SJSA1 (cell line): ENCODE measurements at regions not wholly inside any gene's neighbourhood (a gene's known extent, or its start where the extent isn't known, plus 50 kb on each side); places are given as distances from the start of the nearest gene placed in this dataset.

Experiments
- DNase-seq, 2 experiments: peaks; one replicate each; pipeline ENCODE4 v3.0.0-alpha.2; 2015 to 2020; ENCODE audit warnings: low spot score in 2 of 2, low read depth in 1 of 2
- H3K27ac ChIP-seq: fragments of 250-450 bp; sonication (Bioruptor Pico); 2 replicates; pipeline ENCODE4 v1.5.1; 2020; ENCODE audit warnings: mild to moderate bottlenecking, moderate library complexity
- H3K27me3 ChIP-seq: fragments of 250-450 bp; sonication (Bioruptor Pico); replicated peaks from 2 replicates; pipeline ENCODE4 v1.5.1; 2020; ENCODE audit warnings: mild to moderate bottlenecking, moderate library complexity
- H3K36me3 ChIP-seq: fragments of 250-450 bp; sonication (Bioruptor Pico); 2 replicates; pipeline ENCODE4 v1.5.1; 2020; ENCODE audit warnings: mild to moderate bottlenecking
- H3K4me1 ChIP-seq: fragments of 250-450 bp; sonication (Bioruptor Pico); replicated peaks from 2 replicates; pipeline ENCODE4 v1.6.1; 2021; ENCODE audit warnings: mild to moderate bottlenecking
- H3K4me3 ChIP-seq: fragments of 250-450 bp; sonication (Bioruptor Pico); 2 replicates; pipeline ENCODE4 v1.5.1; 2020; ENCODE audit warnings: mild to moderate bottlenecking
- H3K9me3 ChIP-seq: fragments of 250-450 bp; sonication (Bioruptor Pico); replicated peaks from 2 replicates; pipeline ENCODE4 v1.5.1; 2020; ENCODE audit warnings: mild to moderate bottlenecking

DNA sequence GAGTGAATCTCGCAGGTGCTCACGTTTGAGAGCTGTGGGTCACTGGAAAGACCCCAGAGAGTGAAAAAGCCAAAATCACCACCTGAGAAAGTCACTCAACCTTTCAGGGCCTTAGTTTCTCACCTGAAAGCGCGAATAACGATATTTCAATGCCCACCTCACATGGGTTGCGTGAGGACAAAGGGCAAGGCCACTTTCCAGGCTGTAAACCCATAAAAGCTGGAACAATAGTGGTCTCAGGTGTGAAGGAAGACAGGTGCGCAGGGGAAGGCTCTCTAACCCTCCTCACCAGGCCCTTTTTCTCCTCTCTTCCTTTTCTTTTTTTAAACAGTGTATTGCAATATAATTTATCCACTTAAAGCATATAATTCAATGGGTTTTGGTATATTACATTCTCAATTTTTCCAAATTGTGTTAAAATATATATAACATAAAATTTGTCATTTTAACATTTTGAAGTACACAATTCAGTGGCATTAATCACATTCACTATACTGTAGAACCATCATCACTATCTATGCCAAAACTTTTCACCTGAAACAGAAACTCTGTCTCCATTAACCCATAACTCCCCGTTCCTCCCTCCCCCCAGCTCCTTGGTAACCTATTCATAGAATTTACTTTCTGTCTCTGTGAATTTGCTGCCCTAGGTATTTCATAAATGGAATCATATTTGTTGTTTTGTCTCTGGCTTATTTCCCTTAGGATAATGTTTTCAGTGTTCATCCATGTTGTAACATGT is 118.4 kb upstream of the TNR start:
- H3K27ac ChIP-seq, result no peak overlapping the region
- DNase-seq, result no peak
- H3K36me3 ChIP-seq, result no peaks in the 10 kb centered on the region
- H3K9me3 ChIP-seq, result no peaks in the 10 kb centered on the region
- H3K27me3 ChIP-seq, result peaks cover 13% of the 10 kb centered on the region; the same call in 1 of the 2 replicates
- no peak overlapping the region for H3K4me3 ChIP-seq
- no peaks in the 10 kb centered on the region for H3K4me1 ChIP-seq

DNA sequence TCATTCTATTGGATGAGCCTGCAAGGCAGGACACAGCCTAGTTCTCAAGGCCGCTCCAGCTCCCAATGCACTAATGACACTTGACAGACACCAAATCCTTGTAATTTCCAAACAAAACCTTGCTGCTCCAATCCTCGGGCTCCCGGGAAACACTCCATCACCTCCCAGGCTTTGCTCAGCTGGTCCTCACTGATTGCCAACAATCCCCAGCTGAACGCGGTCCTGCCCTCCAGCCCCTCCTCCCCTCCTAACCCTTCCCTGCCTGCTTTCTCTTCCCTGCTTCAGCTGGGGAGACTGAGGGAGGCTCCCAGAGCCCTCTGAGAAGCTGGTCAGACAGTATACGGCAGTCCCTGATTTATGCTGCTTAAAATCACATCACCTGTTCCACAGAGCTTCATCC is 114.4 kb upstream of the TNR start:
- DNase-seq, result no peak
- Histone ChIP-seq H3K9me3 (no peaks in the 10 kb centered on the region), H3K27ac (no peak overlapping the region), H3K27me3 (peaks cover 13% of the 10 kb centered on the region; the same call in 1 of the 2 replicates), H3K4me3 (no peak overlapping the region), H3K36me3 (no peaks in the 10 kb centered on the region), H3K4me1 (no peaks in the 10 kb centered on the region)

DNA sequence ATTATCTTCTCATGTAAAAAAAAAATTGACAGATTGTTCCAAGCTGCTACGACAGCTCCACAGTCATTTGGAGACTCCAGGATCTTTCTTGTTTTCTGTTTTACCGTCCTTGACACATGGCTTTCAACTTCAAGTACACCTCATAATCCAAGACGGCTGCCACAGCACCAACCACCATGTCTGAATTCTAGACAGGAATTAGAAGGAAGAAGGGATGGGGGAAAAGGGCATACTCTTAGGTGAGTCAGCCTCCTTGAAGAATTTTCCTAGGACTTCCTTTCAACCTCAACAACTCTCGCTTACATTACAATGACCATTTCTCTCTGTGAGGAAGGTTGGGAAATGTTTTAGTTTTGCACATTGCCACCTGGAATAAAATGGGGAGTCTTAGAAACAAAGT is 110.3 kb upstream of the TNR start:
- H3K27ac ChIP-seq, result no peak overlapping the region
- no peak for DNase-seq
- H3K27me3 ChIP-seq, result no peaks in the 10 kb centered on the region; the same call in 1 of the 2 replicates
- no peaks in the 10 kb centered on the region for H3K36me3 ChIP-seq
- H3K9me3 ChIP-seq, result no peaks in the 10 kb centered on the region
- no peak overlapping the region for H3K4me3 ChIP-seq
- H3K4me1 ChIP-seq, result no peaks in the 10 kb centered on the region

DNA sequence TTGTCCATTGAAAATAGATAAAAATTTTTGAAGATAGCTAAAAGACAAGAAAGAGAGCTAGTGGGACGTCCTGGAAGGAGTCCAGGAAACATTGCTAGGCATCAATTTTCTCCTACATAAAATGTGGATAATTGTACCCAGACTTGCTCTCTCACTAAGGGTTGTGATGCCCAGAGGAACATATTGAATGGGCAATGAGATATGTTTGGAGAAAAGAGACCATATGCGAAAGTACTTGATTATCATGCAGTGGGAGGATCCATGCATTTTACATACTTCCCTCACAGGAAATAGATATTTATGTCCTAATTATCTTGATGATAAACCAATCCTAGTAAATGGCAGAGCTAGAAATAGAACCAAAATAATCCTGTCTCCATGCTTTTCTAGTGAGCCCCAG is 108.4 kb upstream of the TNR start:
- DNase-seq, result no peak
- no peak overlapping the region for H3K27ac ChIP-seq
- no peaks in the 10 kb centered on the region for H3K4me1 ChIP-seq
- H3K36me3 ChIP-seq, result no peaks in the 10 kb centered on the region
- H3K27me3 ChIP-seq, result no peaks in the 10 kb centered on the region; the same call in 1 of the 2 replicates
- no peak overlapping the region for H3K4me3 ChIP-seq
- H3K9me3 ChIP-seq, result no peaks in the 10 kb centered on the region

DNA sequence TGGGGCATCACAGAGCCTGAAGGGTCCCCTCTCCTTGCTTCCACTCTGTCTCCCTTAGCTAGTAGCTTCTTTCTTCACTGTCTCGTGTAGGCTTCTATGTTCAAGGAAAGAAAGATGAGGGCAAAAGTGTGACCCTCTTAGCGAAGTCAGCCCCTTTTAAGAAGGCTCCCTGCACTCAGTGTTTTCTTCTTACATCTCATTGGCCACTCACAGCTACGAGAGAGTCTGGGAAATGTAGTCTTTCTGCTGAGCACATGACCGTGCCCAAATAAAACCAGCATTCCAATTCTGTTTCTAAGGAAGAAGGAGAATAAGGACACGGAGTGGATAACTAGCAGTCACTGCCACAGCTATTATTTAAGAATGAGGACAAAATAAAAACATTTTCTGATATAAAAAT is 104.9 kb upstream of the TNR start:
- no peak for DNase-seq
- H3K36me3 ChIP-seq, result no peaks in the 10 kb centered on the region
- H3K27ac ChIP-seq, result no peak overlapping the region
- peaks cover 5% of the 10 kb centered on the region; the same call in 1 of the 2 replicates for H3K27me3 ChIP-seq
- no peaks in the 10 kb centered on the region for H3K4me1 ChIP-seq
- no peak overlapping the region for H3K4me3 ChIP-seq
- H3K9me3 ChIP-seq, result no peaks in the 10 kb centered on the region

DNA sequence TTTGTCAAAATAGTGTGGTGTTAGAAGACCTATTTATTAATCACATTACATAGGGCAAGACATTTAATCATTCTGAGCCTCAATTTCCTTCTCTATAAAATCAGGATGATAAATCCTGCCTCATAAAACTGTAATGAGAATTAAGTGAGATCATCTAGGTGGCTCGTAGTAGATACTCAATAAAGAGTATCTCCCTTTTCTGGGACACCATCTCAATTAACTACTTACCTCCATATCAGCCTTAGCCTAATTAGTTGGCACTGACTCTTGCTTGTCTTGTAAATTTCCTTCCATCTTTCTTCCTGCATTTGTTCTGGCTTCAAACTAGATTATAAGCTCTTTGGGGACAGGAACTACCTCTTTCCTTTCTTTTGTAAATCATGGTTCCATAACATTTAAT is 102.6 kb upstream of the TNR start:
- Histone ChIP-seq H3K4me1 (no peaks in the 10 kb centered on the region), H3K36me3 (no peaks in the 10 kb centered on the region), H3K4me3 (no peak overlapping the region), H3K9me3 (no peaks in the 10 kb centered on the region), H3K27me3 (peaks cover 5% of the 10 kb centered on the region; the same call in 1 of the 2 replicates), H3K27ac (no peak overlapping the region)
- no peak for DNase-seq

DNA sequence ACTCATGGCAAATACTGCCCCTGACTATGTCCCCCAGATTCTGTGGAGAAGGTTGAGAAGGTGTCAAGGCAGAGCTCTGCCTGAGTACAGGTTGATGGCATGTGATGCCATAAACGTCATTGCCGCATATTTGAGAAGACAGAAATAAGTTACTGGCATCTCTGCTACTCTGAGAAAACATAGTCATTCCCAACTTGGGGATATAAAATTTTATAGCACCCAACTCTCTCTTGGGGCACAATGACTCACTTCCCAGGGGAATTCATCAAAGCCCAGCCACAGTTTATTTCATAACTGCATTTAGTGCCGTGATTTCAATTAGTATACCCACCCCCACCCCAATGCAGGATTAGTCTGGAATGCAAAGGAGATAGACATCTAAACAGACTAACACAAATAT is 101.9 kb upstream of the TNR start:
- H3K4me1 ChIP-seq, result no peaks in the 10 kb centered on the region
- no peak for DNase-seq
- H3K27ac ChIP-seq, result no peak overlapping the region
- H3K9me3 ChIP-seq, result no peaks in the 10 kb centered on the region
- peaks cover 5% of the 10 kb centered on the region; the same call in 1 of the 2 replicates for H3K27me3 ChIP-seq
- no peaks in the 10 kb centered on the region for H3K36me3 ChIP-seq
- H3K4me3 ChIP-seq, result no peak overlapping the region

DNA sequence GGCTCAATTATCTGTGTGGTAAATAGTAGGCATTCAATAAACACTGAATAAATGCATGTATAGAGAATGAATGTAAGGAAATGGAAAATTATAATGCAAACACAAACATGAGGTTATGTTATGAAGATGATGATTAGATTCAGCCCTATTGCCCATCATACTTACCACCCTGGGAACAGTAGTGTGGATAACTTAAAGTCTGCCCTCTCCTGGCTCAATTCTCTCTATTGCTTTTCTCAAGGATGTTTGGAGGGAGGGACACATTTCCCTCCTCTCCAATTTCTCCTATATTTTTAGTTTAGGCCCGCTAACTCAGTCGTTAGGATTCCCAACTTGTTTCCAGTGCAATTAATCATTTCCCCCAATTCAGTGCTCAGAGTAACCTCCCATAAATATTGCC is 101.5 kb upstream of the TNR start:
- DNase-seq, result no peak
- Histone ChIP-seq H3K27me3 (peaks cover 7% of the 10 kb centered on the region; the same call in 1 of the 2 replicates), H3K9me3 (no peaks in the 10 kb centered on the region), H3K4me3 (no peak overlapping the region), H3K27ac (no peak overlapping the region), H3K4me1 (no peaks in the 10 kb centered on the region), H3K36me3 (no peaks in the 10 kb centered on the region)

DNA sequence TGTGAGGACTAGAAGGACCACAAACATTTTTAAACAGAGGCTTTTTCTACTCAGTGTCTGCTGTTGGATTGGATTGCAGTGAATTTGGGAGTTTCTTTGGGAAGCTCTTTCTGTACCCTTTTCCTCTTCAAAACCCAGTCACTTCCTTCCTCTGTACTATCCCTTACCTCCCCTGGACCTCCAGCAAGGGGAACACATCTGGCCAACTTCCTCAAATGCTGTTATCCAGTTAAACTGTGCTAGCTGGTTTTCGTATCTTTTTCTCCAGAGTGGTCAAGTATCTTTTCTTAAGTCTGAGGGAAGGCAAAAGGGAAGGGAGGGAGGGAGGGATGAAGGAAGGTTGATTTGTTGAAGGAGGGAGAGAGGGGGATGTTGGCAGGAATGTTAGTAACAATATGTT is 99.2 kb upstream of the TNR start:
- no peaks in the 10 kb centered on the region for H3K4me1 ChIP-seq
- no peaks in the 10 kb centered on the region for H3K9me3 ChIP-seq
- no peaks in the 10 kb centered on the region for H3K36me3 ChIP-seq
- peaks cover 7% of the 10 kb centered on the region; the same call in 1 of the 2 replicates for H3K27me3 ChIP-seq
- H3K4me3 ChIP-seq, result no peak overlapping the region
- no peak overlapping the region for H3K27ac ChIP-seq
- DNase-seq, result no peak

DNA sequence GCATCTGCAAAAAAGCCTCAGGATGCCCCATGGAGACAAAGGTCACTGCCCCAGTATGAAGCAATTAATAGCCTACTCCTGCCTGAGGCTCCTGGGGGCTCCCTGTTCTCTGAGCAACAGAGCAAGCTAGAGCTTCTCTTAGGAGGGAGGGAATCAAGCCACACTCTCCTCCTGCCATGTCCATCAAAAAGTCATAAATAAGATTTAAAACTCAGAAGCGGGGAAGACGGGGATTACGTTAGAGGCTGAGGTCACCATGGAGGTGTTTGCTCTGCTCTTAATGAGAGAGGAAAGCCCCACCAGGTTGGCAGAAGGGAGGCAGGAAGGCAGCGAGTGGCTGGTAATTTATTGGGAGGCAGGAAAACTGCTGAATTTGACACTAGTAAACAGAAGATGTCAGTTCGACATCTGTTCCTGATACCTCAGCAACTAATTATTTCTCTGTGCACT is 98.4 kb upstream of the TNR start:
- H3K4me1 ChIP-seq, result no peaks in the 10 kb centered on the region
- H3K27ac ChIP-seq, result no peak overlapping the region
- no peak overlapping the region for H3K4me3 ChIP-seq
- H3K27me3 ChIP-seq, result 0 out of 2 replicates have a peak, but pooled peaks cover 7% of the 10 kb centered on the region
- H3K9me3 ChIP-seq, result no peaks in the 10 kb centered on the region
- H3K36me3 ChIP-seq, result no peaks in the 10 kb centered on the region
- no peak for DNase-seq

DNA sequence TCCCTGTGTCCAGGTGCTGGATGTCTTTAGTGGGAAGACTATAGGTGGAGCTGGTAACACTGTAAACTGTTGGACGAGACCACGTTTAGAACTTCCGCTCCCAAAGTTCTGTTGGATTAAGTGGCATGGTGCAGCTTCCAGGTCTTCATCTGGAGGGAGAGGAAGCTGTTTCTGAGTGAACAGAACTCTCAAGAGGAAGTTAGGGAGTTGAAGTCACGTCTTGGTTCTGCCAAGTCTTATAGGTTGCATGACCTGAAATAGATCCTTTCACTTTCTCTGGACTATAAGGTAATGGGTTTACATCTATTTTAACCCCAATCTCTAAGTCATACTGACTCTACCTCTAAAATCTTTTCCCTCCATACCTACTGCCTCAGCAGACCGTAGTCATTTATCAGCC is 97.4 kb upstream of the TNR start:
- no peak overlapping the region for H3K27ac ChIP-seq
- no peaks in the 10 kb centered on the region for H3K9me3 ChIP-seq
- no peak for DNase-seq
- H3K27me3 ChIP-seq, result 0 out of 2 replicates have a peak, but pooled peaks cover 2% of the 10 kb centered on the region
- H3K36me3 ChIP-seq, result no peaks in the 10 kb centered on the region
- no peaks in the 10 kb centered on the region for H3K4me1 ChIP-seq
- no peak overlapping the region for H3K4me3 ChIP-seq

DNA sequence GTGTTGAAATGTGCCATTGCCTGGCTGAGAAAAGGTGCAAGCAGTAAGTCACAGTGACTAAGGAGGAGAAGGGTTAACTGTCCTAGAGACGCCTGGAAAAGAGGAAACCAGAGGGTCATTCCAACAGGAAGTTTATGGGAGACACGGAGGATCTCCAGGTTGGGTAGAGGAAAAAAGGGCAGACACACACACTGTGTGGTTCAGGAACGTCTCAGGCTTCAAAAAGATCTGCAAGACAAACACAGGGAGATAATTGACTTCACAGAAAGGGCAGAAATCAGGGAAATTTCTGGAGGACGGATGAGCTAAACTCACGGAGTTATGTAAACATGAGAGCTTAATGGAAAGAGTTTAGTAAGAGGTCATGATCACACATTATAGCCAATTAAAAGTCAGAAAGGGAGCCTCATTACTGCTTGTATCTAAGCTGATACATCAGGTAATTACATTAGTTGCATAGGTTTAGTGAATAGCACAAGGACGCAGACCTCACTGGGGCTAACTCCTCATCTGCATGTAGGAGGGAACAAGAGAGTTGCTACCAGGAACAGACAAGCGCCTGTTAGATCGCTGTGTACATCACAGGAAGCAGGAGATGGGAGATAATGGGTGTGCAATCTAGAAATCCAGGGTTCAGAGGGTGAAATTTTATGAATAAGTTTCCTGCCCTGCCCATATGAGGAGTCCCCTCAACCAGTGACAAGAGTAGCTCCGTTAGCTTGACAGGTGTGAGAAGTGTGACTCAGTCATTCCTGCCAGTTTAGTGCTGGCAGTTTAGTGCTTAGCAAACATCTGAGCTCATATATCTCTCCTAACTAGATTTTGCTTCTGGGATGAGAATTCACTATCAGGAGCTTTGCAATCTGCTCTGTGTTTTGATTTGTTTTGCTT is 96.6 kb upstream of the TNR start:
- Histone ChIP-seq H3K36me3 (no peaks in the 10 kb centered on the region), H3K27me3 (0 out of 2 replicates have a peak, but pooled peaks cover 2% of the 10 kb centered on the region), H3K4me1 (no peaks in the 10 kb centered on the region), H3K27ac (no peak overlapping the region), H3K9me3 (no peaks in the 10 kb centered on the region), H3K4me3 (no peak overlapping the region)
- no peak for DNase-seq

DNA sequence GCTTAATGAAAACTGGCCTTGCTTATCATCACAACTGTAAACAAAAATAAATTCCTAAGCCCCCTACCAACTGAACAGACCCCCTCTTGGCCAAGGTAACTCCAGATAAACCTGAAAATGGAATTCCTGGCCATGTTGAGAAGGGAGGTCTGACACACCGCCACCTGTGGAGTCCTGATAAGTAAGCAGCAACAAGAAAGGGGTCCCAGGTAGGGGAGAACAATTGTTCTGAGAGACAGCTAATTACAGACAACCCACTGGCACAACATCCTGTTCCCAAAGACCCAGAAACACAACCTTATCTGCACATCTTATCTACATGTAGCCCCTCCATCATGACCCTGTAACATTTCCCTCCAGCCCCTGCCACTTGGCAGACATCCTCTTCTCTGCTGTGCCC is 91.2 kb upstream of the TNR start:
- DNase-seq, result no peak
- H3K4me1 ChIP-seq, result no peaks in the 10 kb centered on the region
- H3K9me3 ChIP-seq, result no peaks in the 10 kb centered on the region
- H3K27ac ChIP-seq, result no peak overlapping the region
- H3K27me3 ChIP-seq, result no peaks in the 10 kb centered on the region
- no peak overlapping the region for H3K4me3 ChIP-seq
- H3K36me3 ChIP-seq, result no peaks in the 10 kb centered on the region

DNA sequence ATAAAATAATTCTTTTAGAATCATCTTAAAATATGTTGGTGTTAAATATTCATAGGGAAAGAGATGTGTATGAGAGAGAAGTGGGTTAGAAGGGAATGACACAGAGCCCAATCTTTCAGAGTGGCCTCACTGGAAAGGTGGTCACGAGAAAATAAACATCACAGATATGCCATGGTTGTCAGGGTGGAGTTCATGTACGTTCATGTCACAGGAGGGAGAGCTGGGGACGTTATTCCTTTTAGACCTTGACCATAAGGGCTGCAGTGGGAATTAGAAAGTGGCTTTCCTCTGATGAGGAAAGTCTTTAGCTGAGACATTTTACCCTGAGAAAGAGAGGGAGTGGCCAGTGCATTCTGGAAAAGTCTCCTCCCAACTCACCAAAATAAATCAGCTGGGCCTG is 90.6 kb upstream of the TNR start:
- Histone ChIP-seq H3K36me3 (no peaks in the 10 kb centered on the region), H3K9me3 (no peaks in the 10 kb centered on the region), H3K27ac (no peak overlapping the region), H3K4me3 (no peak overlapping the region), H3K4me1 (no peaks in the 10 kb centered on the region), H3K27me3 (no peaks in the 10 kb centered on the region)
- DNase-seq, result no peak
